A549 (cell line): ENCODE measurements at regions not wholly inside any gene's neighbourhood (a gene's known extent, or its start where the extent isn't known, plus 50 kb on each side); places are given as distances from the start of the nearest gene placed in this dataset.

Experiments
- ATAC-seq, 2 experiments: fragments of 200-7000 bp in 1 of 2; fragments of >200 bp in 1 of 2; cut with Nextera tagmentation in 1 of 2; cut with Tn5 transposase in 1 of 2; 3 replicates each; pipeline versions ENCODE4 v1.8.0 to v1.9.1; 2018 to 2020; ENCODE audit warnings: mild to moderate bottlenecking in 1 of 2, moderate library complexity in 1 of 2
- CTCF ChIA-PET: fragments of 300-600 bp; sonication (Branson Sonifier 250); formaldehyde crosslinking; extraction: SDS; loops from one replicate; lab custom pipeline; 2021; ENCODE audit warnings: antibody characterized with exemption, inconsistent platforms; lab: Yijun Ruan, JAX
- POLR2A ChIA-PET: fragments of 350-600 bp; formaldehyde crosslinking; extraction: SDS; loops from one replicate; lab custom pipeline; 2021; ENCODE audit warnings: antibody characterized with exemption, inconsistent platforms; lab: Yijun Ruan, JAX
- DNase-seq, 2 experiments: peaks; one replicate each; pipeline versions ENCODE4 v3.0.0 to v3.0.0-alpha.2; 2011 to 2016; ENCODE audit warnings: low read depth in 1 of 2, low spot score in 1 of 2
- FAIRE-seq: peaks from 2 replicates; lab custom pipeline; 2011; peaks lifted over from hg19 to GRCh38; lab: Jason Lieb, UNC
- H3K27ac ChIP-seq, 2 experiments: fragments of >200 bp; sonication (Bioruptor Twin); formaldehyde crosslinking; 3 replicates each; pipeline ENCODE4 v1.5.1; 2016 to 2017
- H3K4me1 ChIP-seq: fragments of >200 bp; sonication (Bioruptor Twin); formaldehyde crosslinking; 3 replicates; pipeline ENCODE4 v1.6.1; 2016
- H3K4me2 ChIP-seq: fragments of >200 bp; sonication (Bioruptor Twin); formaldehyde crosslinking; 3 replicates; pipeline ENCODE4 v1.6.1; 2016
- H3K4me3 ChIP-seq: fragments of >200 bp; sonication (Bioruptor Twin); formaldehyde crosslinking; 3 replicates; pipeline ENCODE4 v1.5.1; 2016
- H3K9me3 ChIP-seq: fragments of >200 bp; sonication (Bioruptor Twin); formaldehyde crosslinking; 3 replicates; pipeline ENCODE4 v1.6.1; 2016
- ATOH8 ChIP-seq: fragments of 250-450 bp; sonication (Bioruptor Pico); IDR thresholded peaks from 2 replicates; pipeline ENCODE4 v1.5.0; 2020; ENCODE audit warnings: low read depth, mild to moderate bottlenecking, moderate library complexity
- BCL3 ChIP-seq: fragments of >200 bp; sonication (Bioruptor Twin); formaldehyde crosslinking; IDR thresholded peaks from 3 replicates; pipeline ENCODE4 v1.6.1; 2016
- BHLHE40 ChIP-seq: IDR thresholded peaks from 2 replicates; pipeline ENCODE4 v1.6.1; 2012; ENCODE audit warnings: low read depth, low read length, inconsistent platforms
- CBX2 ChIP-seq: fragments of 200-600 bp; sonication (generic); IDR thresholded peaks from 2 replicates; pipeline ENCODE4 v1.6.1; 2016; ENCODE audit warnings: low read depth, mild to moderate bottlenecking, borderline replicate concordance
- CEBPB ChIP-seq, 2 experiments: fragments of >200 bp in 1 of 2; sonication (Bioruptor Twin) in 1 of 2; formaldehyde crosslinking in 1 of 2; IDR thresholded peaks; 2 replicates each; pipeline ENCODE4 v1.6.1; 2012 to 2016
- CHD4 ChIP-seq: fragments of 200-600 bp; sonication (generic); IDR thresholded peaks from 2 replicates; pipeline ENCODE4 v1.6.1; 2016; ENCODE audit warnings: antibody characterized with exemption, mild to moderate bottlenecking, borderline replicate concordance
- CTCF ChIP-seq: fragments of >200 bp; sonication (Bioruptor Twin); formaldehyde crosslinking; IDR thresholded peaks from 3 replicates; pipeline ENCODE4 v1.5.1; 2016
- EHF ChIP-seq: fragments of 250-450 bp; sonication (Bioruptor Pico); IDR thresholded peaks from 2 replicates; pipeline ENCODE4 v1.5.0; 2020; ENCODE audit warnings: mild to moderate bottlenecking
- EHMT2 ChIP-seq: fragments of 200-600 bp; sonication (generic); IDR thresholded peaks from 2 replicates; pipeline ENCODE4 v1.6.1; 2016; ENCODE audit warnings: antibody characterized with exemption, low read depth, mild to moderate bottlenecking, moderate library complexity
- ELK1 ChIP-seq: fragments of 150-350 bp; IDR thresholded peaks from 2 replicates; pipeline ENCODE4 v1.6.1; 2014; ENCODE audit warnings: low read depth, mild to moderate bottlenecking, low read length
- EP300 ChIP-seq, 2 experiments: fragments of >200 bp; sonication (Bioruptor Twin); formaldehyde crosslinking; IDR thresholded peaks; 2 replicates in 1 of 2; 3 replicates in 1 of 2; pipeline ENCODE4 v1.6.1; 2016 to 2017
- FOSB ChIP-seq: fragments of 250-450 bp; sonication (Bioruptor Pico); IDR thresholded peaks from 2 replicates; pipeline ENCODE4 v1.5.0; 2020; ENCODE audit warnings: mild to moderate bottlenecking, moderate library complexity
- FOXS1 ChIP-seq: fragments of 250-450 bp; sonication (Bioruptor Pico); IDR thresholded peaks from 2 replicates; pipeline ENCODE4 v1.5.0; 2020; ENCODE audit warnings: mild to moderate bottlenecking, moderate library complexity
- GATA3 ChIP-seq: IDR thresholded peaks from 2 replicates; pipeline ENCODE4 v1.6.1; 2012; ENCODE audit warnings: borderline replicate concordance
- HDAC2 ChIP-seq: fragments of 200-600 bp; sonication (generic); IDR thresholded peaks from 2 replicates; pipeline ENCODE4 v1.6.1; 2016
- HMGXB4 ChIP-seq: fragments of 250-450 bp; sonication (Bioruptor Pico); IDR thresholded peaks from 2 replicates; pipeline ENCODE4 v1.5.0; 2021; ENCODE audit warnings: mild to moderate bottlenecking, moderate library complexity, borderline replicate concordance
- HOXA7 ChIP-seq: fragments of 250-450 bp; sonication (Bioruptor Pico); IDR thresholded peaks from 2 replicates; pipeline ENCODE4 v1.5.0; 2020; ENCODE audit warnings: mild to moderate bottlenecking, moderate library complexity
- HOXB13 ChIP-seq: fragments of 250-450 bp; sonication (Bioruptor Pico); IDR thresholded peaks from 2 replicates; pipeline ENCODE4 v1.5.0; 2020; ENCODE audit warnings: low read depth, mild to moderate bottlenecking, moderate library complexity
- JUN ChIP-seq, 2 experiments: fragments of >200 bp; sonication (Bioruptor Twin); formaldehyde crosslinking; IDR thresholded peaks; 2 replicates in 1 of 2; 3 replicates in 1 of 2; pipeline ENCODE4 v1.6.1; 2016 to 2017
- MAX ChIP-seq: IDR thresholded peaks from 2 replicates; pipeline ENCODE4 v1.6.1; 2012
- MYC ChIP-seq: IDR thresholded peaks from 2 replicates; pipeline ENCODE4 v1.6.1; 2012; ENCODE audit warnings: mild to moderate bottlenecking, inconsistent platforms, low read length, improper control_type of control experiment, borderline replicate concordance
- NFE2L2 ChIP-seq: fragments of 150-350 bp; conservative IDR thresholded peaks from 2 replicates; pipeline ENCODE4 v1.6.1; 2014; ENCODE audit warnings: low read length
- RAD21 ChIP-seq, 2 experiments: fragments of >200 bp in 1 of 2; sonication (Bioruptor Twin) in 1 of 2; formaldehyde crosslinking in 1 of 2; IDR thresholded peaks in 1 of 2; conservative IDR thresholded peaks in 1 of 2; 2 replicates in 1 of 2; 3 replicates in 1 of 2; pipeline ENCODE4 v1.6.1; 2012 to 2018; ENCODE audit warnings: inconsistent platforms in 1 of 2
- RARB ChIP-seq: fragments of 250-450 bp; sonication (Bioruptor Pico); IDR thresholded peaks from 2 replicates; pipeline ENCODE4 v1.8.0; 2021; ENCODE audit warnings: mild to moderate bottlenecking, moderate library complexity
- RCOR1 ChIP-seq: fragments of 150-350 bp; IDR thresholded peaks from 2 replicates; pipeline ENCODE4 v1.6.1; 2014; ENCODE audit warnings: antibody characterized with exemption, low read length, low read depth
- REST ChIP-seq: fragments of 200-600 bp; sonication (generic); IDR thresholded peaks from 2 replicates; pipeline ENCODE4 v1.6.1; 2016; ENCODE audit warnings: antibody characterized with exemption, mild to moderate bottlenecking, moderate library complexity
- RNF2 ChIP-seq: fragments of 200-600 bp; sonication (generic); IDR thresholded peaks from 2 replicates; pipeline ENCODE4 v1.6.1; 2016; ENCODE audit warnings: low read depth, mild to moderate bottlenecking, antibody characterized with exemption, moderate library complexity, borderline replicate concordance
- TP53 ChIP-seq: fragments of 250-450 bp; sonication (Bioruptor Pico); IDR thresholded peaks from 2 replicates; pipeline ENCODE4 v1.5.0; 2021; ENCODE audit warnings: mild to moderate bottlenecking, moderate library complexity
- ZC3H11A ChIP-seq: fragments of 450-650 bp; IDR thresholded peaks from 2 replicates; pipeline ENCODE4 v1.6.1; 2014; ENCODE audit warnings: antibody characterized with exemption, mild to moderate bottlenecking
- WGBS: methylation state at CpG from one replicate; pipeline ENCODE4 v1.1.6; 2017; ENCODE audit errors: missing lambda C conversion rate; 5-methylcytosine and 5-hydroxymethylcytosine counted together

GRCh38 chr5:166651234-166651633 is 1640.2 kb upstream of the WWC1 start:
- WGBS: 0% methylated on average over 1 of the region's 1 CpG
- ChIA-PET CTCF (no interaction called here), POLR2A (no interaction called here)
- ATAC-seq (no peak), FAIRE-seq (no peak), DNase-seq (no peak)
- no peaks in the 10 kb centered on the region for H3K9me3 ChIP-seq
- H3K27ac ChIP-seq: no peak overlapping the region
- TF ChIP-seq RARB (CRISPR knock-in tag) (no peak), EP300 (IDR thresholded peaks at IDR 0.05) (no peak), MYC (no peak), GATA3 (no peak), HOXB13 (no peak), FOSB (CRISPR knock-in tag) (no peak), CBX2 (no peak), HOXA7 (no peak), NFE2L2 (no peak), HMGXB4 (CRISPR knock-in tag) (no peak), CTCF (no peak), CHD4 (no peak), REST (no peak), HDAC2 (no peak), EHMT2 (no peak), RNF2 (no peak), ZC3H11A (no peak), MAX (no peak), BHLHE40 (no peak), RAD21 (conservative IDR thresholded peaks at IDR 0.05 in 1 of 2, IDR thresholded peaks at IDR 0.05 in 1 of 2) (no peak)
- H3K4me1 ChIP-seq: no peaks in the 10 kb centered on the region
- H3K4me3 ChIP-seq: no peak overlapping the region
- H3K4me2 ChIP-seq: no peak overlapping the region

GRCh38 chr5:166671811-166672210 is 1619.6 kb upstream of the WWC1 start:
- H3K4me2 ChIP-seq: no peak overlapping the region
- POLR2A ChIA-PET: no interaction called here
- no peak overlapping the region for H3K4me3 ChIP-seq
- no peak for FAIRE-seq
- ATAC-seq: no peak
- H3K4me1 ChIP-seq: no peaks in the 10 kb centered on the region
- WGBS: 31% methylated on average over 1 of the region's 1 CpG
- CTCF ChIA-PET: no interaction called here
- TF ChIP-seq JUN (IDR thresholded peaks at IDR 0.05) (no peak), CEBPB (IDR thresholded peaks at IDR 0.05) (no peak), ATOH8 (CRISPR knock-in tag) (no peak), EHF (no peak), RCOR1 (no peak), BCL3 (no peak), FOXS1 (CRISPR knock-in tag) (no peak), FOSB (CRISPR knock-in tag) (no peak), ELK1 (no peak), GATA3 (no peak), ZC3H11A (no peak), TP53 (CRISPR knock-in tag) (no peak)
- H3K27ac ChIP-seq: no peak overlapping the region
- DNase-seq: no peak
- H3K9me3 ChIP-seq: no peaks in the 10 kb centered on the region
